GM18505 (cell line): ENCODE measurements at regions not wholly inside any gene's neighbourhood (a gene's known extent, or its start where the extent isn't known, plus 50 kb on each side); places are given as distances from the start of the nearest gene placed in this dataset.

Experiments used
- ATAC-seq: cut with Tn5 transposase; IDR thresholded peaks from one replicate; pipeline ENCODE4 v1.9.1; 2021; ENCODE audit not compliant: unreplicated experiment
- POLR2A ChIP-seq: IDR thresholded peaks from 4 replicates; pipeline ENCODE4 v1.6.1; 2011; ENCODE audit warnings: borderline replicate concordance; ENCODE audit not compliant: insufficient read depth, insufficient read length; ENCODE audit errors: extremely low read depth

- no peak for TF ChIP-seq POLR2A
- ATAC-seq = no peak
These were observed 77.1 kb upstream of the BCAT1 start for GRCh38 chr12:25025951-25026490.

DNA sequence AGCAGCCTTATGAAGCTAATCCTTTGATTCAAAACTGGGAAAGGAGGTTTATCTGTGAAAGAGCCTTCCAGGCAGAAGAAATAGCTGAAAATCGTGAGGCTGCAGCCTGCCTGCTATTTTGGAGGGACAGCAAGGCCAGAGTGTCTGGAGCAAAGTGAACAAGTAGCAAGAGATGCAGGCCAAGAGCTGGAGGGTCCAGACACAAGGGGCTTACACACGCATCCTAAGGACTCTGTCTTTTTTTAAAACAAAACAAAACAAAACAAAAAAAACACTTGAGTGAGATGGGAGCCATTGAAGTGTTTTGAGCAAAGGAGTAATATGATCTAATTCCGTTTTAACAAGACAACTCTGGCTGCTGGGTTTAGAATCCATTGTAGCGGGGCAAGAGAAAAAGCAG lies 76.4 kb upstream of the BCAT1 start:
- no peak for TF ChIP-seq POLR2A
- no peak for ATAC-seq

- TF ChIP-seq POLR2A = no peak
- peak; percentile 47 for ATAC-seq
These were observed 74.9 kb upstream of the BCAT1 start for GRCh38 chr12:25023808-25024207.

- ATAC-seq = peak; percentile 75
- TF ChIP-seq POLR2A = peak; percentile 29
These were observed 71.8 kb upstream of the BCAT1 start for GRCh38 chr12:25020621-25021243.

GRCh38 chr12:25018146-25018545 lies 69.2 kb upstream of the BCAT1 start:
- ATAC-seq = no peak
- TF ChIP-seq POLR2A = no peak

GRCh38 chr12:25017336-25017735 lies 68.4 kb upstream of the BCAT1 start:
- no peak for TF ChIP-seq POLR2A
- ATAC-seq = no peak

DNA sequence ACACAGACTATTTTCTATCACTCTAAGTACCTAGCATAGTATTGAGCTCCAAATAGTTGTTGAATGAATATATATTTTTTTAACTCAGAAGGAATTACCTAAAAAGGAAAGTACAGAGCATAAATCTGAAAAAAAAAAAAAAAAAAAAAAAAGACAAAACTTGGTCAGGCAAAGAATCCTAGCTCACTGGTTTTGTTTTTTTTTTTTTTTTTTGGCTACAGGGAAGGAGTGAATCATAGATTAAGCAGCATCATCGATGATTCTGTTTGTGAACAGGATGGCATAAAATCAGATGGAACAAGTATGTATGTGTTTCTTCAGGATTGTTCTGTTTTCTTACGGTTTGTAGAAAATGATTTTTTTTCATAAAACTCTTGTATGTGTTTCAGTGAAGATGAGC lies 66.1 kb upstream of the BCAT1 start:
- ATAC-seq = no peak

DNA sequence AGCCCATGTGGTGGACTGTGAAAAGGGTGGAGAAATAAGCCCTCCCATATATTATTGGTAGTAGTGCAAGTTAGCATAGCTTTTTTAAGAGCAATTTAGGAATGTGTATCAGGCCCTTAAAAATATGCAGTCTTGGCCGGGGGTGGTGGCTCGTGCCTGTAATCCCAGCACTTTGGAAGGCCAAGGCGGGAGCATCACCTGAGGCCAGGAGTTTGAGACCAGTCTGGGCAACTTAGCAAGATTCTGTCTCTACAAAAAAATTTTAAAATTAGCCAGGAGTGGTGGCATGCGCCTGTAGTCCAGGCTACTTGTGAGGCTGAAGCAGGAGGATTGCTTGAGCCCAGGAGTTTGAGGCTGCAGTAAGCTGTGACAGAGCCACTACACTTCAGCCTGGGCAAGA lies 64.2 kb upstream of the BCAT1 start:
- ATAC-seq = no peak
- no peak for TF ChIP-seq POLR2A

More for the DNA sequence above, 66.1 kb upstream of the BCAT1 start:
- TF ChIP-seq POLR2A = no peak

DNA sequence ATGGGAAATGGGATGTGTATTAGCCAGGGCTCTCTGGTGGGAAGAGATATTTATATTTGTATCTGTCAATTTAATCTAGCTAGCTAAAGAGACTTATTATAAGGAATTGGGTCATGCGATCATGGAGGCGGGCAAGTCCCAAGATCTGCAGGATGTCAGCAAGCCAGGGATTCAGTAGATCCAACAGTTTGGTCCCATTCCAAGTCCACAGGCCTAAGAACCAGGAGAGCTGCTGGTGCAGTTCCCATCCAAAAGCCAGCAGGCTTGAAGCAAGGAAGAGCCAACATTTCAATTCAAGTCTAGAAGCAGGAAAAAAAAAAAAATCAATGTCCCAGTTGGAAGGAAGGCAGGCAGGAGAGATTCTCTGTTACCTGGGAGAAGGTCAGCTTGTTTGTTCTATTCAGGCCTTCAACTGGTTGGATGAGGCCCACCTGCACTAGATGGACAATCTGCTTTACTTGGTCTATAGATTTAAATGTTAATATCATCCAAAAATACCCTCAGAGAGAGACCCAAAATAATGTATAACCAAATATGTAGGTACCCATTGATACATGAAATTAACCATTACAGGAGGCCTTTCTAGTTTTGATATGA lies 60.7 kb upstream of the BCAT1 start:
- no peak for TF ChIP-seq POLR2A
- no peak for ATAC-seq

GRCh38 chr12:25005376-25005775 lies 56.5 kb upstream of the BCAT1 start:
- peak; percentile 48 for ATAC-seq
- no peak for TF ChIP-seq POLR2A

DNA sequence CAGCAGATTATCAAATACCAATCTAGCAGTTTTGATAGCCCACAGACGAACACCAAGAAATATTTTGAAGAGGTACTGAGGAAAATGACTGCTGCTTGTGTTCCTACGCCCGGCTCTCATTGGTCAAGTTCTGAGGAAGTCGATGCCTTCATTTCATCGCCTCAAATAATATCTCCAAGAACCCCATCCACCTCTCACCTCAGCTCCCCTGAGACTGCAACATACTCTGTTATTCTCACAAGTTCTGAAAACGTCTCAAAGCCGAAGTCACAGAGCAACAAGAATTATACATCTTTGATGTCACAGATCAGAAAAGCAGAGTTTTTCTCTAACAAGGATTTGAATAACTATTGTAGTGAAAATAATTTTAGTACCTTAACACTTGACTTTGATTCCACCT lies 55.5 kb upstream of the BCAT1 start:
- TF ChIP-seq POLR2A = no peak
- no peak for ATAC-seq

DNA sequence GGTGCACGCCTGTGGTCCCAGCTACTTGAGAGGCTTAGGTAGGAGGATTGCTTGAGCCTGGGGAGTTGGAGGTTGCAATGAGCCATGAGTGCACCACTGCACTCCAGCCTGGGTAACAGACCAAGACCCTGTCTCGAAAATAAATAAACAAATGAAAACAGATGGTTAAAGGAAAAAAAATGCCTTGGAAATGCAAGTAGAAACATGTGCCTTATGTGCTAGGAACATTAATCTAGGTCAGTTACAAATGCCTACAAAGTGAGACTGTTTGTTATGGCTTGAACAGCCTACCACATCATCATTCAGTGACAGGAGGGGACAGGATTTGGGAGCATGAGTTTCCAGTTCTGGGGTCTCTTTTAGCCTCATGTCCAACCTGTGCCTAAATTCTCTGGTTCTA lies 52.4 kb upstream of the BCAT1 start:
- TF ChIP-seq POLR2A = no peak
- ATAC-seq = no peak
